HG02798 (cell line): ENCODE measurements at regions not wholly inside any gene's neighbourhood (a gene's known extent, or its start where the extent isn't known, plus 50 kb on each side); places are given as distances from the start of the nearest gene placed in this dataset.
"Not testable (repeated sequence)": the region's sequence is repeated elsewhere in the genome, so short reads cannot be mapped to it uniquely, and the experiment has no call there.

Experiments
- ATAC-seq: cut with Tn5 transposase; IDR thresholded peaks from one replicate; pipeline ENCODE4 v1.9.1; 2021; ENCODE audit warnings: mild to moderate bottlenecking; ENCODE audit not compliant: unreplicated experiment, poor library complexity

DNA sequence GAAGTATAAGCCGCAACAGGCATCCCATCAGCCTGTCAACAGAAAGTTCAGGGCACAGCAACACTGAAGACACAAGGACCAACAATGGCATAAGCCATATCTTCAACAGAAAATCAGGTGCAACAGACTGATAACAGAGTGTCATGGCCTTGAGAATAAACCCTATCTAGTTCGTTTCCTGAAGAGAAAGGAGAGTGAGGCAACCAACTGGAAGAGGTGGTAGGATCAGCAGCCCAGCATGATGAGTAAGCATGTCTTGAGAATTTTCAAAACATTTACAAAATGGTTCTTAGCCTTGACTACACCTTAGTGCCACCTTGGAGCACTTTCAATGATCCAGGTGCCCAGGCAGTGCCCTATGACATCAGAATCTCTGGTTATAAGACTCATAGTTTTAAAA is 290.2 kb upstream of the SEMA3C start:
- ATAC-seq: no peak

DNA sequence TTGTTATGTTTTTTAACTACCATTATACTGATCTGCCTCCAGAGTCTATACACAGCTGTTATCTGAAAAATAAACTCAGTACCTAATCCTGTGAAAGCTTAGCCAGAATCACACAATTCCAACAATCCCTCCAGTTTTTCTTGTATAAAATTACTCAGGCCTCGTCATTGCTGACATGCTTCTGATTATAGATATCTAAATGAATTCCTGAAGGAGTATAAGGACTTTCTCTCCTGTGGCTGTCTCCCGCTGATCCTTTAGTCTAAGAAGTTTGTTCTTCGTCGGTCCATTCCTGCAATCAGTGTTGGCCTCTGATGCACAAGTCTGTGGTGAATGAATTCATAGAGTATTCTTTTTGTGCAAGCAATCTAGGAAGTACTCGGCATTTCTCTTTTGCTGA is 288.9 kb upstream of the SEMA3C start:
- no peak for ATAC-seq

- no peak for ATAC-seq
Measured at GRCh38 chr7:81206667-81207360, 288.0 kb upstream of the SEMA3C start.

DNA sequence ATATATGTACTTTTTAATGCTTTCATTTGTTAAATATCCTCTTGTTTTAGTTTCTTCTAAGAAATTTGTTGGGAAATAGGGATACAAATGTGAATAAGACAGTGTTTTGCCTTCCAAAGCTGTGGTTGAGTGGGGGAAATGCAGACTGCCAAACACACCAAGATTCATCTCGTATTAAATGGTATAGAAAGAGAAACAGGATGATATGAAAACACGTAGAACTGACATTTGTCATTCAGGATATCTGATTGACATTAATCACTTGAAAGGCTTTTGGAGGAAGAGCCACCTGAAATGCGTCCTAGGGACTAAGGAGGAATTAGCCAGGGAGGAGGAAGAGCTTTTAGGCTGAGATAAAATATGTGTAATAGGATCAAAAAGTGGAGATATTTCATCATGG is 287.4 kb upstream of the SEMA3C start:
- ATAC-seq: no peak

- no peak for ATAC-seq
Measured at GRCh38 chr7:81201188-81201587, 282.3 kb upstream of the SEMA3C start.

DNA sequence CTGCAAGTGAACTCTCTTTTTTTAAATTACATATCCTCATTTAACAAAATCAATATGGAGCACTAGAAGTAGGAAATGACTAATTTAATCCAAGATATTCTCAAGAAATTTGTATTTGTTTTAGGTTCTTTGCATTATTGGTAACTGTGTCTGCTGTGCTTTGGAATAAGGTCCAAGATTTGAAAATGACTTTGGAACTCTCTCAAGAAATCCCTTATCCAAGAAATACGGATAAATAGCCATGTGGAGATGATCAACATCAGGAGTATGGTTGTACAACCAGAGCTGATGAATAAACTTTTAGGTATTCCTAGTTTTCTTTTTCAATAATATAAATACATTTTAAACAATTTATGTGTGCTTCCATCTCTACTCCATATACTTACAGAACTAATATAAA is 279.9 kb upstream of the SEMA3C start:
- ATAC-seq: no peak

DNA sequence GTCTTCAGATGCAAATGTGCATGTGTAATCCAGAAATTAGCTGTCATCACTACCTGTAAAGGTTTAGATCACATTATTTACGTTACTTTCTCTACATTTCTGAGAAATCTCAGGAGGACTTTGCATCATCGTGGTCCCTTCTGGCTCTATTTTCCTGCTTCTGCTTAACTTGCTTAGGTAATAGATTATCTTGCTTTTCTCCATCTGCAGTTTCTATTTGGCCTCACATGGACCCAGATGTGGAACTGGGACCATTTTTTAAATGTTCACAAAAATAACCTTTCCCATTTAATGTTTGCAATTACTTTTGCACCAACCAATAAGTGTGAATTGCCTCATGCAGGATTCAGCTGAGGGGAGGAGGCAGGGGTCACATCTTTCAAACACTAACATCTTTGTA is 278.4 kb upstream of the SEMA3C start:
- ATAC-seq: no peak

DNA sequence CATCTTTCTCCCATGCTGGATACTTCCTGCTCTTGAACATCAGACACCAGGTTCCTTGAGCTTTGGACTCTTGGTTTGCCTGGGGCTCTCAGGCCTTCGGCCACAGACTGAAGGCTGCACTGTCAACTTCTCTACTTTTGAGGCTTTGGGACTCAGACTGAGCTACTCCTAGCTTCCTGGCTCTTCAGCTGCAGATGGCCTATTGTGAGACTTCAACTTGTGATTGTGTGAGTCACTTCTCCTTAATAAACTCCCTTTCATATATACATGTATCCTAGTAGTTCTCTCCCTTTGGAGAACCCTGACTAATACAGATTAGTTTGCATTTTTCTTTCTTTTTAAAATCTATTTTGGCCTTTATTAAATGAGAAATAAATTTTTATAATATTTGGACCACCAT is 276.2 kb upstream of the SEMA3C start:
- no peak for ATAC-seq

DNA sequence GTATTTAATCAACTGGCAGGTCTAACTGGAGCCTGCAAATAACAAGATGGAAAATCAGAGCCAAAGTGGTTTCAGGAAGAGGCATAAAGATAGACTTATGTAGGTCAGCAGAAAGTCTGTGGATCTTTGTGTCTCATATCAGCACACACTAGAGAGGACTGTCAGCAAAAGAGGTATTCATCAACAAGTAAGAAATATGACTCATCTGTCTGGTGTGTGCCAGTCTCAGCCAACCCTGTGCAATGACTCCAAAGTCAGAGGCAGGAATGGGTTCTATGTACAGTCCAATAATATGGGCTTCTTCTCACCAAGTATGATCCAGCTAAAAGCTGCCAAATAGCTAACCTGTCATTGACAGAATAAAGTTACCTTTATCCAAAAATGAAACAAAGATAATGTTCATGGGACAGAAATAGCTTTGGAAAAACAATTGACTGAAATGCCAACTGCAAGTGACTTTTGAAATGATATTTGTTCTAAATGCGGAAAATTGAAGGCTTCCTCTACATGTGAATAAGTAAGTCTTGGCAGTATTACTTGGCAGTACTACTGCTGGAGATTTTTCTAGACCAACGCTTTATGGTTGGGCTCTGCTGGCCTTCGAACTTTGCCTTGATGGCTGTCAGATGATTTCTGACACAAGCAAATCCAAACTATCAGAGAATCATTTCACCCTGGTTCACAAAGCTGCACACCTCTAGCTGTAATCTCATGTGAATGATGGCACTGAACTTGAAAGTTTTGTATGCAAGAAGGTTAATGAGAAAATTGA is 272.3 kb upstream of the SEMA3C start:
- no peak for ATAC-seq

DNA sequence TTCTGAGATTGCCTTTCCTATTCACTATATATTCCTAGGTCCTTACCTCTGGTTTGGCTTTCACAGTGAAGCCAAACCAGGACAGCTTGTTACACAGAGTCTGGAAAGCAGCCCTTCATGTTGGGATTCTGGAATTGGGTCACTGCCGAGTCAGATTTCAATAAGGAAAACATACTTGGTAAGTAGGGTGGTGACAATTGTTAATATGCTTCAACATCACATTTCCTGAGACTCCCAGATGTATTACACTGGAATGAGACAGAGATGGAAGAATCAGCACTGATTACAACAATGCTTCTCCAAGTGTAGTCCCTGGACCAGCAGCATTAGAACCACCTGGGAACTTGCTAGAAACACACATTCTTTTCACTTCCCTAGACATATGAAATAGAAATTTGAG is 268.9 kb upstream of the SEMA3C start:
- ATAC-seq: no peak

- no peak for ATAC-seq
Measured at GRCh38 chr7:81186691-81187090, 267.8 kb upstream of the SEMA3C start.

- no peak for ATAC-seq
Measured at GRCh38 chr7:81185072-81185471, 266.2 kb upstream of the SEMA3C start.

- ATAC-seq: no peak
Measured at GRCh38 chr7:81183326-81183725, 264.5 kb upstream of the SEMA3C start.

GRCh38 chr7:81182056-81182455 is 263.2 kb upstream of the SEMA3C start:
- not testable (repeated sequence) for ATAC-seq

GRCh38 chr7:81181066-81181465 is 262.2 kb upstream of the SEMA3C start:
- ATAC-seq: no peak

DNA sequence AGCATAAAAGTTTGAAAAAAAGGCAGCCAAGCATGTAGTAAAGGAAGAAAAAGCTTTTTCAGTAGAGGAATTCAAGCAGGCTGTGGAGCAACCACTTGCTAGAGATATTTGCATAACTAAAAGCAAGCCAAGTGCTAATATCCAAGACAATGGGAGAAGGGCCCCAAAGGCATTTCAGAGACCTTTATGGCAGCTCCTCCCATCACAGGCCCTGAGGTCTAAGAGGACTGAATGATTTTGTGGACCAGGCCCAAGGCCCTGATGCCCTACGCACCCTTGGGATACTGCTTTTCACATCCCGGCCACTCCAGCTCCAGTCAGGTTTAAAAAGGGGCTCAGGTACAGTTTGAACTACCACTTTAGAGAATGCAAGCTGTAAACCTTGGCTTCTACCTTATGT is 261.7 kb upstream of the SEMA3C start:
- ATAC-seq: no peak

DNA sequence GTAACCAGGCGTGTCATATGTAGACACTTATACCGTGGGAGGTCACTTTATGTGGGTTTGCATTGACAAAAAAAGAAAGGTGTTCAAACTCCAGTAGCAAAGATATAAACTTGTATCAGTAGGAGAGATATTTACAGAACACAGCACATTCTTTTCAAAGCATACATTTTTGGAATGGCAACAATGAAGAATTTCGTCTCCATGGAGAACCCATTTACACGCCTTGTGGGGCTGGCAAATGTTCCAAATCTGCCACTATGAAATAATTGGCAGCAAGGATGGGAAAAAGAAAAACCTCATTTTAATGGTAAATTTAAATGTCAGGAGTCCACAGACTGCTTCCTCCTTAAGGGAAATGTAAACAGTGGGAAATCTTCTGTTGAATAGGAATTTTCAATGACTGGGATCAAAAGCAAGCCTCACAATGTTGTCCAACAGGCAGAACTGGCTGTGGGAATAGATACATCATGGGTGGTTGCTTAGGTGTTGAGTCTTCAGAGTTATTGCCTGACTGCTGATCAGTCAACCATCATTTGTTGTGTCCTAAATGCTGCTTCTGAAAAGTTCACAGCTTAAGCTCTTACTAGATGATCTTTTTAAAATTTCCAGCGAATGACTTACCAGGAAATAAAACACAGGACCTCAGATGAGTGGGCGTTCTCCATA is 256.6 kb upstream of the SEMA3C start:
- ATAC-seq: no peak

GRCh38 chr7:81173766-81174281 is 255.0 kb upstream of the SEMA3C start:
- ATAC-seq: no peak

- ATAC-seq: no peak
Measured at GRCh38 chr7:81170291-81170690, 251.4 kb upstream of the SEMA3C start.

GRCh38 chr7:81167934-81168333 is 249.1 kb upstream of the SEMA3C start:
- ATAC-seq: no peak

GRCh38 chr7:81165070-81165469 is 246.2 kb upstream of the SEMA3C start:
- ATAC-seq: no peak
